ENCODE measurements at regions not wholly inside any gene's neighbourhood (a gene's known extent, or its start where the extent isn't known, plus 50 kb on each side); places are given as distances from the start of the nearest gene placed in this dataset.

- no peak for DNase-seq
These were observed 55.4 kb upstream of the SCEL start for GRCh38 chr13:77480066-77480465.

GRCh38 chr13:77479326-77479725 lies 56.2 kb upstream of the SCEL start:
- DNase-seq: no peak

GRCh38 chr13:77477299-77477848 lies 58.1 kb upstream of the SCEL start:
- DNase-seq: no peak

GRCh38 chr13:77476456-77476855 lies 59.0 kb upstream of the SCEL start:
- DNase-seq: no peak

- DNase-seq: no peak
These were observed 60.0 kb upstream of the SCEL start for GRCh38 chr13:77475345-77476084.

GRCh38 chr13:77470986-77471385 lies 64.5 kb upstream of the SCEL start:
- no peak for DNase-seq

GRCh38 chr13:77466753-77467422 lies 68.6 kb upstream of the SCEL start:
- no peak for DNase-seq

- peak; percentile 37 to 45 for DNase-seq
These were observed 69.8 kb upstream of the SCEL start for GRCh38 chr13:77465603-77466195.

GRCh38 chr13:77460195-77460594 lies 75.3 kb upstream of the SCEL start:
- DNase-seq: no peak

GRCh38 chr13:77459592-77459991 lies 75.9 kb upstream of the SCEL start:
- no peak for DNase-seq

GRCh38 chr13:77458736-77459135 lies 76.8 kb upstream of the SCEL start:
- DNase-seq: no peak

GRCh38 chr13:77457966-77458365 lies 77.5 kb upstream of the SCEL start:
- no peak for DNase-seq

GRCh38 chr13:77456271-77456670 lies 79.2 kb upstream of the SCEL start:
- no peak for DNase-seq

- no peak for DNase-seq
These were observed 86.2 kb upstream of the SCEL start for GRCh38 chr13:77449265-77449664.

- DNase-seq: no peak
These were observed 86.8 kb upstream of the SCEL start for GRCh38 chr13:77448689-77449088.

GRCh38 chr13:77443511-77443910 lies 92.0 kb upstream of the SCEL start:
- no peak for DNase-seq

- no peak for DNase-seq
These were observed 98.2 kb upstream of the SCEL start for GRCh38 chr13:77437267-77437666.

- no peak for DNase-seq
These were observed 101.2 kb upstream of the SCEL start for GRCh38 chr13:77434289-77434688.

- no peak for DNase-seq
These were observed 104.1 kb upstream of the SCEL start for GRCh38 chr13:77431449-77431848.

GRCh38 chr13:77430377-77430951 lies 103.6 kb upstream of the MYCBP2 start:
- no peak for DNase-seq

- no peak for DNase-seq
These were observed 102.6 kb upstream of the MYCBP2 start for GRCh38 chr13:77429320-77430142.

- DNase-seq: no peak
These were observed 98.8 kb upstream of the MYCBP2 start for GRCh38 chr13:77425705-77426104.
